HepG2 (cell line): ENCODE measurements at regions not wholly inside any gene's neighbourhood (a gene's known extent, or its start where the extent isn't known, plus 50 kb on each side); places are given as distances from the start of the nearest gene placed in this dataset.

ENCODE experiments used
- BCL6 ChIP-seq: IDR thresholded peaks from 2 replicates; pipeline ENCODE4 v1.6.1; 2016; ENCODE audit warnings: missing genetic modification reagents, missing compliant biosample characterization
- CTCF ChIP-seq: sonication (generic); formaldehyde crosslinking; IDR thresholded peaks from 2 replicates; pipeline ENCODE4 v1.5.0; 2020; ENCODE audit warnings: mild to moderate bottlenecking, missing genetic modification reagents, moderate library complexity
- POLR2A ChIP-seq, 2 experiments: IDR thresholded peaks; 2 replicates each; pipeline ENCODE4 v1.6.1; 2011; ENCODE audit warnings: low read depth in 2 of 2, low read length in 2 of 2, mild to moderate bottlenecking in 1 of 2, moderate library complexity in 1 of 2; ENCODE audit not compliant: insufficient read depth in 1 of 2
- SRF ChIP-seq: IDR thresholded peaks from 2 replicates; pipeline ENCODE4 v1.6.1; 2011; ENCODE audit warnings: mild to moderate bottlenecking, low read depth, low read length, moderate library complexity

GRCh38 chr3:13715961-13716360, 163.9 kb downstream of the WNT7A start:
- no peak for TF ChIP-seq SRF
- TF ChIP-seq CTCF (CRISPR knock-in tag), result no peak
- TF ChIP-seq POLR2A (IDR thresholded peaks at IDR 0.05; ENCODE audit: insufficient read depth in 1 of 2, low read depth in 2 of 2, low read length in 2 of 2), result no peak
- TF ChIP-seq BCL6, result no peak
